ENCODE measurements at regions not wholly inside any gene's neighbourhood (a gene's known extent, or its start where the extent isn't known, plus 50 kb on each side); places are given as distances from the start of the nearest gene placed in this dataset.
A peak's percentile ranks its signal among the peaks of the same experiment; 100 is the strongest.

DNA sequence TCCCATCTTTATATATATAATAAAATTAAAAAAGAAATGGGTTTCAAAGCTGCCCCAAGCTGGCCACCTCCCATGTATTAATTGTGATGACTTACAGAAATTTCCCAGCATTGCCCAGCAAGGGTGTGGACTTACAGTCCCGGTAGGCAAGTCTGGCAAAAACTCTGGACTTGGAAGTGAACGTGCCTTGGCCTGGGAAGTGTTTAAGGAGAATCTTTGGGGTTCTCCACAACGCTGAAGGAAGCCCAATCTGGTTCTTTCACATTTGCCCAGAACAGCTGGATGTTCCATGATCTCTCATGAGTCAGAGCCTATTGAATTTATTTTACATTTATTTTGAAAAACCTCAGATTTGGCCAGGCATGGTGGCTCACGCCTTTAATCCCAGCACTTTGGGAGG, 98.4 kb upstream of the SLC45A1 start:
- peak; percentile 51 for DNase-seq (ENCODE audit: low read depth, low spot score)
- TF ChIP-seq, protein P1, sequence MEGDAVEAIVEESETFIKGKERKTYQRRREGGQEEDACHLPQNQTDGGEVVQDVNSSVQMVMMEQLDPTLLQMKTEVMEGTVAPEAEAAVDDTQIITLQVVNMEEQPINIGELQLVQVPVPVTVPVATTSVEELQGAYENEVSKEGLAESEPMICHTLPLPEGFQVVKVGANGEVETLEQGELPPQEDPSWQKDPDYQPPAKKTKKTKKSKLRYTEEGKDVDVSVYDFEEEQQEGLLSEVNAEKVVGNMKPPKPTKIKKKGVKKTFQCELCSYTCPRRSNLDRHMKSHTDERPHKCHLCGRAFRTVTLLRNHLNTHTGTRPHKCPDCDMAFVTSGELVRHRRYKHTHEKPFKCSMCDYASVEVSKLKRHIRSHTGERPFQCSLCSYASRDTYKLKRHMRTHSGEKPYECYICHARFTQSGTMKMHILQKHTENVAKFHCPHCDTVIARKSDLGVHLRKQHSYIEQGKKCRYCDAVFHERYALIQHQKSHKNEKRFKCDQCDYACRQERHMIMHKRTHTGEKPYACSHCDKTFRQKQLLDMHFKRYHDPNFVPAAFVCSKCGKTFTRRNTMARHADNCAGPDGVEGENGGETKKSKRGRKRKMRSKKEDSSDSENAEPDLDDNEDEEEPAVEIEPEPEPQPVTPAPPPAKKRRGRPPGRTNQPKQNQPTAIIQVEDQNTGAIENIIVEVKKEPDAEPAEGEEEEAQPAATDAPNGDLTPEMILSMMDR (IDR thresholded peaks at IDR 0.05; ENCODE audit: low read depth, low read length), result no peak
- in situ Hi-C loops (cut with HindIII; ENCODE audit: low sequenced_read_pairs), result no loop called here
- no peak overlapping the region for H3K4me3 ChIP-seq (ENCODE audit: low read depth, low read length)

GRCh38 chr1:8218351-8219092, 99.4 kb upstream of the SLC45A1 start:
- DNase-seq (ENCODE audit: low read depth, low spot score), result no peak
- in situ Hi-C loops (cut with HindIII; ENCODE audit: low sequenced_read_pairs), result no loop called here
- H3K4me3 ChIP-seq (ENCODE audit: low read depth, low read length), result no peak overlapping the region
- TF ChIP-seq, protein P1 (IDR thresholded peaks at IDR 0.05; ENCODE audit: low read depth, low read length), result no peak

DNA sequence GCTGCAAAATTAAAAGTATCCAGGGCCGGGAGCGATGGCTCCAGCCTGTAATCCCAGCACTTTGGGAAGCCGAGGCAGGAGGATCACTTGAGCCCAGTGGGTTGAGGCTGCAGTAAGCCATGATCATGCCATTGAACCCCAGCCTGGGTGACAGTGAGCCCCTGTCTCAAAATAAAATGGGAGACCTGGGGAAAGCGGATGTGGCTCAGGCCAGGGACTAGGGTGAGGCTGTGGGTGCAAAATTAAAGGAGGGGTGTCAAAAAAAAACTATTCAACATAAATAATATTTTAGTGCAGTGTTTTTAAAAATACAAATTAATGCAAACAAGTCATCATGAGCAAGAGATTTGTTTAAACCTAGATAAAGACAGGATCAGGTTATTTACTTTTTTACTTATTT, 100.1 kb upstream of the SLC45A1 start:
- H3K4me3 ChIP-seq (ENCODE audit: low read depth, low read length), result no peak overlapping the region
- TF ChIP-seq, protein P1 (IDR thresholded peaks at IDR 0.05; ENCODE audit: low read depth, low read length), result no peak
- in situ Hi-C loops (cut with HindIII; ENCODE audit: low sequenced_read_pairs), result no loop called here
- DNase-seq (ENCODE audit: low read depth, low spot score), result no peak

DNA sequence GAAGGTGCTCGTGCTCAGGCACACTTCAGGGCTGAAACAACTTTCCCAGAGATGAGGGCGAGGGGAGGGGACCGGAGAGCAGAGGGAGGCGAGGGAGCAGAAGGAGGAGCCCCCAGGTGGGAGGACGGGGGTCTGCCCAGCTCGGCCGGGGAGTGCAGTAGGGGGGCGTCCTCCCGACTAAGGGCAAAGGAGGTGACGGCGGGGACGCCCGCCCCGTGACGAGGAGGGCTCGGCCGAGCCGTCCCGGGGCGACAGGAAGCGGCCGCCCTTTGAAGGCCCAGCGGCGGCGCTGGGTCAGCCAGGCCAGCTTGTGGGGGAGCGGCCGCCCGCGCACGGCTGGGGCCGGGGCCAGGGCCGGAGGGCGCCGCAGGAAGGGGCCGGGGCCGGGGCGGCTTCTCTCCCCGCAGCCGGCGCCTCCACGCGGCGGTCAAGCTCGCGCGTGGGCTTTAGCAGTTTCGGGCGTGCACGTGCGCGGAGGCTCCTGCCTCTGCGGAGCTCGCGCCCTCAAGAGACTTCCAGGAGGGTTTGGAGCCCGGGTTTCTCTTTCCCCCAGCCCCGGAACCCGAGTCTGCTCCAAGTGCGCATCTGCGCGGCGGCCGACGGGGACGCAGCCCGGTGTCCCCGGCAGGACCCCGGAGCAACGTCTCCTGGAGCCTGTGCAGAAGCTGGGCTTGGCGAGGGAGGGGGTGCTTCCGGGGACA, 100.8 kb upstream of the SLC45A1 start:
- H3K4me3 ChIP-seq (ENCODE audit: low read depth, low read length), result no peak overlapping the region
- in situ Hi-C loops (cut with HindIII; ENCODE audit: low sequenced_read_pairs), result no loop called here
- no peak for DNase-seq (ENCODE audit: low read depth, low spot score)
- TF ChIP-seq, protein P1 (IDR thresholded peaks at IDR 0.05; ENCODE audit: low read depth, low read length), result no peak

DNA sequence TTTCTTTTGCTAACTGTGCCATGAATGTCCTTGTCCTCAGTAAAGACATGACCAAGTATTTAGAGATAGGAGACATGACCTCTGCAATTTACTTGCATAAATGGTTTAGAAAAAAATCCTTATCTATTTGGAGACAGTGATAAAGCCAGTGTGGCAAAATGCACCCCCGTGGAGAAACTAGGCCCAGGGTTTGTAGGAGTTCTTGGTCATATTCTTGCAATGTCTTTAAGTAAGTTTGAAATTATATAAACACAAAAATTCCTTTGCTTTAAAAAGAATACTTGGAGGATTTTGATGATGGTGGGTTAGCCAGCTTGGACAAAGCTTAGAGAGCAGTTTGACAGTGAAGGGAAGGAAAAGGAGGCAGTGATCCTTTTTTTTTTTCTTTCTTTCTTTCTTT, 101.9 kb upstream of the SLC45A1 start:
- no peak overlapping the region for H3K4me3 ChIP-seq (ENCODE audit: low read depth, low read length)
- TF ChIP-seq, protein P1 (IDR thresholded peaks at IDR 0.05; ENCODE audit: low read depth, low read length), result no peak
- DNase-seq (ENCODE audit: low read depth, low spot score), result no peak
- in situ Hi-C loops (cut with HindIII; ENCODE audit: low sequenced_read_pairs), result no loop called here

DNA sequence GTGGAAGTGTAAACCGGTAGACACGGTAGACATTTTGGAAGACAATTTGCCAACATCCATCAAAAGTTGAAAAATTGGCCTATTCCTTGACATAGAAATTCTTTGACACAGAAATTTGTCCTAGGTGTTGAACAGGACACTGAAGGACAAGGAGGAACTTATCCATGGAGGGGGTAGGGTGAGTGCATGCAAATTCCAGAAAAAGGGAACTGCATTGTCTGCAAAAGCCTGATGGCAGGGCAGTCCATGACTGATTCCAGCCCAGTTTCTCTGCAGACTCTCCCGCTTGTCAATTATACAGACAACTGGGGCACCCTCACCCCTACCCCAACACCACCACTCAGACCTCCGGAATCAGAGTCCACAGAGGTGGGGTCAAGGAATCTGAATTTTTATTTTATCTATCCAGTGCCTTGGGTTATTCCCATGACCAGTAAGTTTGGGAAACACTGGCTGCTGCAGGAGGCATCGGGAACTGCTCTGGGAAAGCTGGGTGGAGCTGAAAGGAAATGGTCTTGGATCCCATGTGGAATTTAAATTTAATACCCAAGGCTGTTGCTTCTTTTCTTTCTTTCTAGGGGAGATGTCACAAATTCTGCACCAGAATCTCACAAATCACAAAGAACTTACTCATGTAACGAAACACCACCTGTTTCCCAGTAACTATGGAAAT, 103.3 kb upstream of the SLC45A1 start:
- H3K4me3 ChIP-seq (ENCODE audit: low read depth, low read length), result no peak overlapping the region
- no peak for DNase-seq (ENCODE audit: low read depth, low spot score)
- in situ Hi-C loops (cut with HindIII; ENCODE audit: low sequenced_read_pairs), result no loop called here
- TF ChIP-seq, protein P1 (IDR thresholded peaks at IDR 0.05; ENCODE audit: low read depth, low read length), result peak; percentile 7

Measured in astrocyte of the spinal cord (primary cell).